Right hindlimb (tissue), 1 donor: ENCODE measurements at regions not wholly inside any gene's neighbourhood (a gene's known extent, or its start where the extent isn't known, plus 50 kb on each side); places are given as distances from the start of the nearest gene placed in this dataset.

Source experiments
- DNase-seq: peaks from one replicate; pipeline ENCODE4 v3.0.0-alpha.2; 2018

- no peak for DNase-seq
Observed at GRCh38 chr6:14443629-14444268, 326.2 kb downstream of the CD83 start.

GRCh38 chr6:14444295-14444972, 326.9 kb downstream of the CD83 start:
- no peak for DNase-seq

GRCh38 chr6:14447240-14447639, 329.7 kb downstream of the CD83 start:
- no peak for DNase-seq

- no peak for DNase-seq
Observed at GRCh38 chr6:14448246-14448645, 330.7 kb downstream of the CD83 start.

- DNase-seq: no peak
Observed at GRCh38 chr6:14450133-14450504, 332.5 kb downstream of the CD83 start.

GRCh38 chr6:14450578-14450977, 333.0 kb downstream of the CD83 start:
- no peak for DNase-seq

- DNase-seq: no peak
Observed at GRCh38 chr6:14451594-14452374, 334.2 kb downstream of the CD83 start.

GRCh38 chr6:14452567-14453527, 335.3 kb downstream of the CD83 start:
- DNase-seq: no peak

GRCh38 chr6:14453712-14454472, 336.3 kb downstream of the CD83 start:
- no peak for DNase-seq

- DNase-seq: no peak
Observed at GRCh38 chr6:14454473-14454775, 336.9 kb downstream of the CD83 start.

GRCh38 chr6:14455427-14455826, 337.9 kb downstream of the CD83 start:
- DNase-seq: no peak

GRCh38 chr6:14455876-14456648, 338.5 kb downstream of the CD83 start:
- no peak for DNase-seq

- no peak for DNase-seq
Observed at GRCh38 chr6:14456941-14457340, 339.4 kb downstream of the CD83 start.

- no peak for DNase-seq
Observed at GRCh38 chr6:14458669-14459266, 341.2 kb downstream of the CD83 start.

GRCh38 chr6:14459315-14459714, 341.7 kb downstream of the CD83 start:
- DNase-seq: no peak

- no peak for DNase-seq
Observed at GRCh38 chr6:14460556-14460955, 343.0 kb downstream of the CD83 start.

- DNase-seq: no peak
Observed at GRCh38 chr6:14462135-14462534, 344.6 kb downstream of the CD83 start.

GRCh38 chr6:14462566-14462965, 345.0 kb downstream of the CD83 start:
- DNase-seq: no peak

- no peak for DNase-seq
Observed at GRCh38 chr6:14463110-14463509, 345.5 kb downstream of the CD83 start.

- DNase-seq: no peak
Observed at GRCh38 chr6:14464055-14464454, 346.5 kb downstream of the CD83 start.

GRCh38 chr6:14464716-14465115, 347.1 kb downstream of the CD83 start:
- DNase-seq: no peak
